GM21576 (cell line): ENCODE measurements at regions not wholly inside any gene's neighbourhood (a gene's known extent, or its start where the extent isn't known, plus 50 kb on each side); places are given as distances from the start of the nearest gene placed in this dataset.
"Not testable (repeated sequence)": the region's sequence is repeated elsewhere in the genome, so short reads cannot be mapped to it uniquely, and the experiment has no call there.

ENCODE experiments used
- ATAC-seq: cut with Tn5 transposase; IDR thresholded peaks from one replicate; pipeline ENCODE4 v1.9.1; 2021; ENCODE audit warnings: mild to moderate bottlenecking, moderate library complexity; ENCODE audit not compliant: unreplicated experiment

DNA sequence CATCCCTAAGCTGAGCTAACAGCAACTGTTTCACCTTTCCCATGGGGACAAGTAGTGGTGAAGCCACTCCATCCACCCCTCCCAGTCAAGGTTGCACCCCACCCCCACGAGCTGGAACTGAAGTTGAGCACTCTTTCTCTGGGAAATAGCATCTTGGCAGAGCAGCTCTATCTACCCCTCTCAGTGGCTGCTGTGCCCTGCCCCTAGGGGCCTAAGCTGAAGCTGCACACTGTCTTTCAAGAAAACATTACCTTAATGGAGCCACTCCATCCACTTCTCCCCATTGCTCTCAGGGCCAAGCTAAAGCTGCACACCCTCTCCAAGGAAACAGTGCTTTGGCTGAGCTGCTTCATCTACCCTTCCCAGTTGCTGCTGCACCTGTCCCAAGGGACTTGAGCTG, 170.6 kb upstream of the CCDC196 start:
- ATAC-seq, result no peak

DNA sequence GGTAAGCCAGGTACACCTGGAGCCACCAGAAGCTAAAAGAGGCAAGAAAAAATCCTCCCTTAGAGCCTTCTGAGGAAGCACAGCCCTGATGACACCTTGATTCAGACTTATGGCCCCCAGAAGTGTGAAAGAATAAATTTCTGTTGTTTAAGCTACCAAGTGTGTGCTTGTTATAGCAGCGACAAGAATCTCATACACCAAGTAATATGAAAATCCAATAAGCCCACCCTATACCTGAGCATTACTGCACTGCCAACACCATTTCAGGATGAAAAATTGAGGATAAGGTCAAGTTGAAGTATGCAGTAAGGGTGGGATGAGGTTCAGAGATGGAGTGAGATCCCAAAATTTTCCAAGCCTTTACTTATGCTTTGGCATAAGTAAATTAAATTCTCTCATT, 163.6 kb upstream of the CCDC196 start:
- no peak for ATAC-seq

DNA sequence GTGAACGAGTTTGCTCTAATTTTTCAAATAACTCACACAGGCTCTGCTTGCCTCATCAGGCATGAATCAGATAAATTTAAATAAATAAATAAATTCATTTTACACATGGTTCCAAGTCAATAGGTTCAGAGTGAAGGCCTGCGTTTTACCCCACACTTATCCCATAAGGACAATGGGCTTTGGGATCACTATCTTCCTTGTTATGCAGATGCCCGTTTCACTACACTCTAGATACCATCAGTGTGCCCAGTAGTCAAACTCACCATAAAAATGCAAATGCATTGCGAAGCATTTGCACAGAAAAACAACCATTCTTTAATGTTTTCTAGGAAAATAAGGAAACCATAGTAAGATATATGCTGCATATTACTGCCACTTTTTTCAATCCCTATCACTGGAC, 155.9 kb upstream of the CCDC196 start:
- ATAC-seq, result no peak

DNA sequence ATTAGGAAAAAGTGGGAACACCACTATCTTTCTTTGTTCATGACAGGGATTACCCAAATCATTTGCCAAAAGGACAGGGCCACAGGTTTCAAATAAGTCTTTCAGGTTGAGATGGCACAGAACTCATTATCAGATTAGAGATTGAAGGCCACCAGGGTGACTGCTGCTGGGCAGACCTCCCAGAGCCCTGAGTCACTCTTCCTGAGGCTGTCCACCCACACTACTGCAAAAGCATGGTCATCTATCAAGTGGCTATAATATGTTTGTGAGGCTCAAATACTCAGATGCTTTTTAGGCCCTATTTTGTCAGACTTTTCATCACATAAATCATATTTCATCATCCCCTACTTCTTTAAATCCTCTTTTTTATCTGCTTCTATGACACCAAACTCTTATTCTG, 155.3 kb upstream of the CCDC196 start:
- no peak for ATAC-seq

DNA sequence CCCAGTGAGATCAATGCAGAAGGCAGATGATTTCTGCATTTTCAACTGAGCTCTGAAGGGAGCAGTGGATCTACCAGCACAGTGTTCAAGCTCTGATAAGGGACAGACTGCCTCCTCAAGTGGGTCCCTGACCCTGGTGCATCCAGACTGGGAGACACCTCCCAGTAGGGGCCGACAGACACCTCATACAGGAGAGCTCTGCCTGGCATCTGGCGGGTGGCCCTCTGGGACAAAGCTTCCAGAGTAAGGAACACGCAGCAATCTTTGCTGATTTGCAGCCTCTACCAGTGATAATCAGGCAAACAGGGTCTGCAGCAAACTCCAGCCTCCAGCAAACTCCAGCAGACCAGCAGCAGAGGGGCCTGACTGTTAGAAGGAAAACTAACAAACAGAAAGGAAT, 152.9 kb upstream of the CCDC196 start:
- ATAC-seq, result not testable (repeated sequence)

DNA sequence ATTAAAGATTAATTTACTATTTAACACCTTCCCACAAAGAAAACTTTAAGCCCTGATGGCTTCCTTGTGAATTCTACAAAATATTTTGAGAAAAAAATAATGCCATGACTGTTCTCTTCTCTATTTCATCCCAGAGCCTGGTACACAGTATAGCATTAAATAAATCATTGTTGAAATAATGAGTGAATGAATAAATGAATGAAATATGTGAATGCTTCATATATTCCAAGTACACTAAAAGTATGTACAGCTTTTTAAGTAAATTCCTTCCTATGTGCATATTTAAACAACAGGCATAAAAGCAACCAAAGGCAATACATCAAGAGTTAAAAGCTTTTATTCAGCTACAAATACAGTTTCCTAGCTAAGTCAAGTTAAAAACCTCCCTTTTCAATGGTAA, 144.9 kb upstream of the CCDC196 start:
- no peak for ATAC-seq

DNA sequence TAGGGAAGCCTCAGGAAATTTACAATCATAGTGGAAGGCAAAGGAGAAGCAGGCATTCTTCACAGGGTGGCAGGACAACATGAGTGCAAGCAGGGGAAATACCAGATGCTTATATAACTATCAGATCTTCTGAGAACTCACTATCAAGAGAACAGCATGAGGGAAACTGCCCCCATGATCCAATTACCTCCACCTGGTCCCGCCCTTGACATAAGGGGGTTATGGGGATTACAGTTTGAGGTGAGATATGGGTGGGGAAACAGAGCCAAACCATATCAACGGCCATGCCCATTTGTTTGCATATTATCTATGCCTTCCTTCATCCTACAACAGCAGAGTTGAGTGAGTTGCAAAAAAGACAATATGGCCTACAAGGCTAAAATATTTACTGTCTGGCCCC, 140.2 kb upstream of the CCDC196 start:
- no peak for ATAC-seq

DNA sequence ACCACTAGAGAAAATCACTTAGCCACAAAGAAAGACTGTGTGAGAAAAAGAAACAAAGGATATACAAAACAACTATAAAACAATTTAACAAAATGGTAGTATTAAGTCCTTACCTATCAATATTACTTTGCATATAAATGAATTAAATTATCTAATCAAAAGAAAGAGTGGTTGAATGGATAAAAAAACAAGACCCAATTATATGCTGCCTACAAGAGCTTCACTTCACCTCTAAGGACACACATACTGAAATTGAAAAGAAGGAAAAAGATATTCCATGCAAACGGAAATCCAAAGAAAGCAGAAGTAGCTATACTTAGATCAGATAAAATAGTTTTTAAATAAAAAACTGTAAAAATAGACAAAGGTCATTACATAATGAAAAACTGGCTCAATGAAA, 134.9 kb upstream of the CCDC196 start:
- ATAC-seq, result no peak

DNA sequence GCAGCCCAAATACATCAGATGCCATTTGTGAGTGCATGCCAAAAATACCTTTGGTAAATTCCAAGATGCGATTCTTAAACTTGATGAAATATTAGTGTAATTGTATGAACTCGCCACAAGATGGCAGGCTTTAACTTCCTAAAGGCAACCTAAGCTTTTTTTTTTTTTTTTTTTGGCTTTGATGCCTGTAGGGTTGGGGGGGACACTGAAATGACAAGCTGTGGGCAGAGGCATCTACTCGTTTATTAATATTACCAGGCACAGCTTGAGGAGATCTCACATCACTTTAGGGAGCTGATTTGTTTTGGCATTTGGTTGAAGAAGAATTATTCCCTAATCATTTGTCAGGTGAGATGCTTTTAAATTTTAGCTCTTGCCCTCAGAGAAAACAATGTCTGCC, 126.7 kb upstream of the CCDC196 start:
- ATAC-seq, result no peak

DNA sequence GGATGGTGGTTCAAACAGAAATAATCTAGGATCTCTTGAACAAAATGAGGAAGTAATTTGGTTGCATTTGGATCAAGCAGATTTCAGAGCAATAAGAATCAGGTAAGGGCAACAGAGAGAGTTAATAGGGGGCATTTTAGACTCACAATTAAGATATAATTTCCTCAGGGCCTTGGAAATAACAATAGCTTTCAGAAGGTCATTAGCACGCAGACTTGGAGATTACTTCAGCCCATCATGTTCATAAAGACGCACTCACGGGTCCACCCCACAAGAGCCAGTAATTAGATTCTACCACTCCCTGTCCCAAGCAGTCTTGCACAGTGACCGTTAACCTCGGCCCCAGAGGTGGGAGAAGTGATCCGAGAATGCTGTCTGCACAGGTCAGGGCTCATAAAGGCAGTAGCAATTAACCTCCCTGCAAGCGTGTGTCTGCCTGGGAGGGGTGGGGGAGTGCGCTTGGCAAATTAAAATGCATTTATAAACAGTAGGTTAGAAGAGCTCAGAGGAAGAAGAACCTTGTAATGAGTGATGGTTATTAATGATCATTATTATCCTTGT, 125.7 kb upstream of the CCDC196 start:
- ATAC-seq, result no peak

DNA sequence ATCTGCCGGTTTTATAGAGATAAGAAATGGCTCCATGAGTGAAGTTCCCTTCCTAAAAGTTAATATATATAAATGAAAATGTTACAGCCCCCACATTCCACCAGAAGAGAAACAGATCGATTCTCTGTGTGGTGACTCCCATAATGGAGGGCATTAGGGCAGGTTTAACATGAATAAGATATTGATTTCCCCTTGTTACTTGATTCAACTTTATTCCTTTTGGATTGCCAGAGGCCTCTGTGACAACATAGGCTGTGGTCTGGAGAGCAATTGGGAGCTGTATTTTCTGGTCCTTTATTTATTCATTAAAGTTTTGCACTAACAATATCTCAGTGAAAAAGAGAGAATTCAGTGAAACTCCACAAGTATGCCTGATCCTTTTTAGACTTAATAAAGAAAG, 125.2 kb upstream of the CCDC196 start:
- ATAC-seq, result no peak

DNA sequence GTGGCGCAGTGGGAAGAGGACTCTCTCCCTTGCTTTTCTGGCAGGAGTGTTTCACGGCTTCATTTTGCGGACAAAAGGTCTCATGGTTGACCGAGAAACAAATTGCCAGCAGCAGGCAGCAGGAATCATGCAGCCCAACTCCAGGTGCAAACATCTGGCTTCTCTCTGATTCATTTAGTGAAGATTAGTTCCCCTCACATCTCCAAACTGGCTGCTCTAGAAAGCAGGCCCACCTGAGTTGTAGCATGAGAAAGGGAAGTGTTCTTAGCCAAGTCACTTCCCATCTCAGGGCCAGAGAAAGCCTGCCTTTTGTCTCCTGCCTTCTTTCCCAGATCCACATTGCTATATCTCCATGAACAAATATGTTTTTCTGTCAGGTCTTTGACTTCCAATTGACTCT, 120.8 kb upstream of the CCDC196 start:
- no peak for ATAC-seq

DNA sequence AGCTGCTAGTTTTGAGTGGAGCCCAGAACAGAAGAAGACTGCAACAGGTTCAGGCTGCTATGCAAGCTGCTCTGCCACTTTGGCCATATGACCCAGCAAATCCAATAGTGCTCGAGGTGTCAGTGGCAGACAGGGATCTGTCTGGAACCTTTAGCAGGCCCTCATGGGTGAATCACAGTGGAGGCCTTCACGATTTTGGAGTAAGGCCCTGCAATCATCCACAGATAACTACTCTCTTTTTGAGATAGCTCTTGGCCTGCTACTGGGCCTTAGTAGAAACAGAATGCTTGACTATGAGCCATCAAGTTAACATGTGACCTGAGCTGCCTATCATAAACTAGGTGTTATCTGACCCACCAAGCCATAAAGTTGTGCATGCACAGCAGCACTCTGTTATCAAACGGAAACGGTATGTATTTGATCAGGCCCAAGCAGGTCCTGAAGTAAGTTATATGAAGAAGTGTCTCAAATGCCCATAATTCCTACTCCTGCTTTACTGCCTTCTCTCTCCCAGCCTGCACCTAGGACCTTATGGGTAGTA, 116.9 kb upstream of the CCDC196 start:
- no peak for ATAC-seq

DNA sequence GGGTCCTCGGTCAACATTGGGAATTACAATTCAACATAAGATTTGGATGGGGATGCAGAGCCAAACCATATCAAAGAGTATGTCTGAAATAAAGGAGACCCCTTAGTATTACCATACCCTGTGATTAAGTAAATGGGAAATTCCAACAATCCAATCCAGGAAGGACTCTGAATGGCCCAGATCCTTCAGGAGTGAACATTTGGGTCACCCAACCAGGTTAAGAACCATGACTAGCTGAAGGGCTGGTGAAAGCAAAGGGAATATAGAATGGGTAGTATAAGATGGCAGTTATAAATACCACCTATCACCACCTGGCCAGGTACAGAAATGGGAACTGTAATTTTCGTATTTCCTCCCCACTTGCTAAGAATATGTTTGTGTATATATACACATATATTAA, 114.4 kb upstream of the CCDC196 start:
- ATAC-seq, result no peak

DNA sequence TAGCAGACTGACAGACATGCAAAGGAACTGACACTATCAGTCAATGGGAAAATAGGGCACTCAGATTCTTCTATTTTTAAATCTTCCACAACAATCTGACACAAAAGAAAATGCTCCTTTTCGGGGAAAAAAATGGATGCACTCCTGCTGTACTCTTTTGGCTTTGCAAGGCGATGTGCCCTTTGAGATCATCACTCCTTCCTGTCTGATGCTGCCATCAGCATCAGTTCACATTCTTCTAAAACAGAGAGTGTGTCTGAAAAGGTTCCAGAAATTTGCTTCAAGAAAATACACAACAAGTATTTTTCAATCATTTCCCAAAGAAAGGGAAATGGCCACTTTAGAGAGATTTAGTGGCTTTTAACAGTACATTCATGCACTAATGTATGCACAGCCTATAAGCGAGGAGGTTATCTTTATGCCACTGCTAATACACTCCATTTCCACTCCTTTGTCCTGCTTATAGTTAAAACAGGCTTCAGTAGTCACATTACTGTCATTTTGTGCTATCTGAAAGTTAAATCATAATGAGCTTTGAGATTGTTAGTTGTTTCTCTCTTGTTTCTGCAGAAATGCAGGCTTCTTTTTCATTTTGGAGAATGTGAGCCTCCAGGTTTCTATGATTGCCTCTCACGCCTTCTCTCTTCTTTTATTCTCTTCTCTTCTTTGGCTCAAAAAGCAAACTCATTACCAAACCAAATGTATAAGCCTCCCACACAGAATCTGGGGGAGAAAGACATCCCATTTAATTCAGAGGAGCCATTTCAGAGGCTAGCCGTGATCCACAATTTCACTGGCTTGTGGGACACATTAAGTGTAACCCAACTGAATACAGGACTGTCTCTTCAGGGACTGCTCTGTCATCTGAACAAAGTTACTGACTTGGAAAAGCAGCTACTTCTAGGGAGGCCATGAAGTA, 110.9 kb upstream of the CCDC196 start:
- no peak for ATAC-seq

DNA sequence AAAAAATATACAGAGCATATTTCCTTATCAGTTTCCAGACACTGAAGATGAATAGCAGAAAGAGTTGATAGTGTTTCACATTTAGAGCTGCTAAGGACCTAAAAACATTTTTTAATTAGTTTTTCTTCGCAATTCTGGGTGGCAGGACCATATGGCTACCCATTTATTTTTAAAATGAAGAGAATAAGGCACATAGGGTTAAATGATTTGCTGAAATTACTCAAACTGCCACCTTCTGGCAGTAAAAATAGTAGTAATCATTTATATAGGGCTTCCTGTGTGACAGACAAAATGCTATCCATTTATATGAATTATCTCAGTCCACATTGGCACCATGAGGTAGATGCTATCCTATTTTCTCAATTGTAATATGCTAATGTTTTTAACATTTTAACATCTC, 108.6 kb upstream of the CCDC196 start:
- ATAC-seq, result no peak

DNA sequence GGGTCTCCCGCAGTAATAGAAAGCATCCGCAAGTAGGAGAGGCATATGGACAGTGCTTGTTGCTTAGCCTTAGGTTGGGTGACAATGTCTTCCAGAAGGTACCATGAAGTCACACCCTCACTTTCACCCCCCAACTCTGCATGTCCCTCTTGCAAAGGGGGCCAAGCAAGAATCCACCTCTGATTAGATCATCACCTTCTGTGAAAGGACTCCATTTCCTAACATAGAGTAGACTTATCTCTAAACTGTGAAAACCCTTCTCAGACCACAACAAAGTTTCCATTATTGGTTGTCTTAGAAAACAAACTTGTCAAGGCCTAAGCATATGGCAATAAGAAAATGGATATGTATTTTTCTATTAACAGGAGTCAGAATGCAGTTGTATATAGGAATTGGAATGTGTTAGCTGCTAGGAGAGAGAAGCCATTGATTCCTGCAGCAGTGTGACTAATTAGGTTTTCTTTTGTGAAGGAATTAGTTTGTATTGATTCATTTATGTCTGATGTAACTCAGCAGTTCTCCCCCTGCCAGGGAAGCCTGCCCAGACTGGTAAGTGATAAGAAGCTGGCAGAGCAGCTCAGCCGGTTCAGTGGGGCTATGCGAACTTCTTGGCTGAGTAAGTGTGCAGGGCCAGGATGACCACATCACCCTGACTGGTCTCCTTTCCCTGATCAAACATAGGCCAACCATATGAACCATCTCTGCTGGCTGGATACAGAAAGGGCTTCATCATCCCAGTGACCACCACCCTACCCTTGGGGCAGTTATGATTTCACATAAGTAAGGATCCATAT, 107.3 kb upstream of the CCDC196 start:
- ATAC-seq, result no peak

DNA sequence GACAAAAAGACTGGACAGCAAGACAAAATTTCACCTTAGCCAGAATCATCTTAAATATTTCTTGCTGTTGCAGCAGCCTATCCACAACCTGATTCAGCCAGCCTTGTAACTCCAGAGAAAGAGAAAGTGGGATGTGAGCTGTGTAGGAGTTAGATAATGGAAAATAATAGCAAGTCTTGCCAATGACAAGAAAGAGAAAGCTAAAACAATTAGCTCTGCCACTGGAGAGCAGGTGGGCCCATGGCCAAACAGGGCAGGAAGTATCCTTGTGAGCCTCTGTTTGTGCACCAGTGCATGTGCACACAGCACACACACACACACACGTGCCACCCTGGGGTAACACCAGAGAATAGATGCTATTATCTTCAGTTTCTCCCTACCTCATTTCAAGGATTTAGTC, 106.0 kb upstream of the CCDC196 start:
- ATAC-seq, result no peak

DNA sequence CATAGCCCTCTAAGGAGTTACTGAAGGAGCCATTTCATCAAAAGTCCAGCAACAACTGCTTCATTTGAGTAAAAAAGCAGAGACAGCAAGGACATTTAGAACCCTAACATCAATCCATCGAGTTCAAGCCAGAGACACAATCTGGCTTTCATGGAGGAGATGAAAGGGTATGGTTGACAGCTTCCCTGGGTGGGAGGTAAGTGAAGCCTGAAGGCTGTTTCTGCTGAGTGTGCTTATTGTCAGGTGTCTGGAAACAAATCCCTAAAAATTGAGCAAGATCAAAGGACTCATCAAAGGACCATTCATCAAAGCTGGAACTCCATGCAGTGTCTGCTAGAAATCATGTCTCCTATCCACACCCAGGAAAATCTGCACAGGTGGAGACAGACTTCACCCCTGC, 104.4 kb upstream of the CCDC196 start:
- no peak for ATAC-seq

DNA sequence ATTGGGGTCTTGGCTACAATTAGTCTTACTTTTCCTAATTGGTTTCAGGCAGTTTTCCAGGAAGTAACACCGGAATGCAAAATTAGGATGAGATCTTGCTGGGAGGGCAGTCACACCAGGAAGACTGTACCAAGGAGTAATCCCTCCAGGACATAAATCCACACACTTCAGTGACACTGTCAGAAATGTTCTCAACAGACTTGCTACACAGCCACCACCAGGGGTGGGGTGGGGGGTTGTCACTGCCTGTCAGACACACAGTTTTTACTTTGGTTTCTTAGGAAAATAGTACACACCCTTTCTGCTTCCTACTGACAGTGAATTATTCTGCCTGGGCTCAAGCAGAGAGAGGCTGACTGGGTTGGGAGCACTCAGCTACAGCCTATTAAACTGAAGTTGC, 102.9 kb upstream of the CCDC196 start:
- ATAC-seq, result no peak

DNA sequence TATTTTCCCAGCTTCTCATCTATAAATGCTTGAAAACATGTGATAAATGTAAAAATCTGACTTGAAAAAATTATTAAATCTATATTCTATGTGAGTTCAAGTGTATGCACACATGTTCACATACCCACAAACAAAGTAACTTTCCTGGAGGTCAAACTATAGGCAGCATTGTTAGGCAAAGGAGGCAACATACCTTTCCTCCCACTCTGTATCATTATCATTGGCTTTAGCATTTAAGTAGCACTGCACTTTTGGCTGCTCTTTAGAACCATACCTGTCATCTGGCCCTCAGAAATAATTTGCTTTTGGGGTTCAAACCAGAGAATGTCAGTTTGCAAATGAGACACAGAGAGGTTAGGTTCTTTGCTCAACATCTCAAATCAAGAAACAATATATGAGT, 102.4 kb upstream of the CCDC196 start:
- ATAC-seq, result no peak

DNA sequence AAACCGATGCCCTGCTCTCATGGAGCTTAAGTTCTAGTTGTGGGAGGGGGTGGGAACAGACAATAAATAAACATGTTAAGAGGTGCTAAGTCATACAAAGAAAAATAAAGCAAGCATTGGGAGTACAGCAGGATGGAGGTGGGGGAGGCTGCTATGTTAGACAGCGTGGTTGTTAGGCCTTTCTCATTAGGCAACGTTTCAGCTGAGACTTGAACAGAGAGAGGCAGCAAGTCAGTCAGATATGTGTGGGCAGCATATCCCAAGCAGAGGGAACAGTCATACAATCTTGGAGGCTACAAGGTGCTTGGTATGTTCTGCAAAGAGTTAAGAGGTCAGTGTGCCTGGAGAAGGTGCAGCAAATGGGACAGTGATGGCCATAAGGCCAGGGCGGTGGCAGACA, 97.7 kb upstream of the CCDC196 start:
- ATAC-seq, result no peak
